T-helper 22 cell (primary cell): ENCODE measurements at regions not wholly inside any gene's neighbourhood (a gene's known extent, or its start where the extent isn't known, plus 50 kb on each side); places are given as distances from the start of the nearest gene placed in this dataset.
A peak's percentile ranks its signal among the peaks of the same experiment; 100 is the strongest.

Experiments used
- DNase-seq: peaks from one replicate; pipeline ENCODE4 v3.0.0-alpha.2; 2020; ENCODE audit warnings: low read depth

- no peak for DNase-seq
Measured at GRCh38 chr1:239884796-239885195, 206.9 kb upstream of the FMN2 start.

GRCh38 chr1:239886266-239886665 lies 205.4 kb upstream of the FMN2 start:
- DNase-seq = no peak

GRCh38 chr1:239888639-239889038 lies 203.0 kb upstream of the FMN2 start:
- no peak for DNase-seq

GRCh38 chr1:239891621-239892358 lies 199.9 kb upstream of the FMN2 start:
- no peak for DNase-seq

GRCh38 chr1:239892602-239893001 lies 199.1 kb upstream of the FMN2 start:
- DNase-seq = no peak

GRCh38 chr1:239893127-239893731 lies 198.5 kb upstream of the FMN2 start:
- no peak for DNase-seq

GRCh38 chr1:239896569-239896968 lies 195.1 kb upstream of the FMN2 start:
- no peak for DNase-seq

GRCh38 chr1:239896980-239897379 lies 194.7 kb upstream of the FMN2 start:
- no peak for DNase-seq

- DNase-seq = no peak
Measured at GRCh38 chr1:239897458-239897857, 194.2 kb upstream of the FMN2 start.

GRCh38 chr1:239898062-239898730 lies 193.5 kb upstream of the FMN2 start:
- DNase-seq = peak; percentile 13

- no peak for DNase-seq
Measured at GRCh38 chr1:239899747-239900146, 191.9 kb upstream of the FMN2 start.

- no peak for DNase-seq
Measured at GRCh38 chr1:239906394-239906793, 185.3 kb upstream of the FMN2 start.

- DNase-seq = no peak
Measured at GRCh38 chr1:239909898-239910297, 181.8 kb upstream of the FMN2 start.

- DNase-seq = no peak
Measured at GRCh38 chr1:239912471-239912870, 179.2 kb upstream of the FMN2 start.

GRCh38 chr1:239913141-239913585 lies 178.5 kb upstream of the FMN2 start:
- DNase-seq = no peak

GRCh38 chr1:239914751-239915231 lies 176.9 kb upstream of the FMN2 start:
- no peak for DNase-seq

GRCh38 chr1:239918634-239919033 lies 173.0 kb upstream of the FMN2 start:
- no peak for DNase-seq

- DNase-seq = no peak
Measured at GRCh38 chr1:239920214-239920613, 171.5 kb upstream of the FMN2 start.

- DNase-seq = no peak
Measured at GRCh38 chr1:239922778-239923522, 168.7 kb upstream of the FMN2 start.

GRCh38 chr1:239924741-239925350 lies 166.8 kb upstream of the FMN2 start:
- no peak for DNase-seq

- DNase-seq = no peak
Measured at GRCh38 chr1:239926184-239926583, 165.5 kb upstream of the FMN2 start.

- DNase-seq = no peak
Measured at GRCh38 chr1:239929317-239929716, 162.4 kb upstream of the FMN2 start.
